BLaER1 treated with 17β-estradiol and CSF1 and Interleukin-3, amounts not matched to agents 10 nM and 100 nM (cell line): ENCODE measurements at regions not wholly inside any gene's neighbourhood (a gene's known extent, or its start where the extent isn't known, plus 50 kb on each side); places are given as distances from the start of the nearest gene placed in this dataset.
"Not testable (repeated sequence)": the region's sequence is repeated elsewhere in the genome, so short reads cannot be mapped to it uniquely, and the experiment has no call there.

Source experiments
- H3K27ac ChIP-seq, 11 experiments: shearing (Covaris generic); formaldehyde crosslinking; 2 replicates each; pipeline ENCODE4 v1.8.1; 2022
- H3K27me3 ChIP-seq, 11 experiments: shearing (Covaris generic); formaldehyde crosslinking; 2 replicates each; pipeline ENCODE4 v1.8.1; 2022
- H3K36me3 ChIP-seq, 11 experiments: shearing (Covaris generic); formaldehyde crosslinking; 2 replicates each; pipeline ENCODE4 v1.8.1; 2022
- H3K4me1 ChIP-seq, 10 experiments: shearing (Covaris generic); formaldehyde crosslinking; 2 replicates each; pipeline ENCODE4 v1.8.1; 2022
- H3K4me2 ChIP-seq, 11 experiments: shearing (Covaris generic); formaldehyde crosslinking; 2 replicates each; pipeline ENCODE4 v1.8.1; 2022
- H3K4me3 ChIP-seq, 10 experiments: shearing (Covaris generic); formaldehyde crosslinking; 2 replicates each; pipeline ENCODE4 v1.8.1; 2022
- H3K9ac ChIP-seq, 11 experiments: shearing (Covaris generic); formaldehyde crosslinking; 2 replicates each; pipeline ENCODE4 v1.8.1; 2022
- H3K9me3 ChIP-seq, 11 experiments: shearing (Covaris generic); formaldehyde crosslinking; replicated peaks in 1 of 11; 2 replicates each; pipeline ENCODE4 v1.8.1; 2022
- H4K20me1 ChIP-seq, 11 experiments: shearing (Covaris generic); formaldehyde crosslinking; 2 replicates each; pipeline ENCODE4 v1.8.1; 2022
- Cebpa-rat ChIP-seq, 11 experiments: shearing (Covaris generic); IDR thresholded peaks; 2 replicates each; pipeline ENCODE4 v1.8.1; 2022

DNA sequence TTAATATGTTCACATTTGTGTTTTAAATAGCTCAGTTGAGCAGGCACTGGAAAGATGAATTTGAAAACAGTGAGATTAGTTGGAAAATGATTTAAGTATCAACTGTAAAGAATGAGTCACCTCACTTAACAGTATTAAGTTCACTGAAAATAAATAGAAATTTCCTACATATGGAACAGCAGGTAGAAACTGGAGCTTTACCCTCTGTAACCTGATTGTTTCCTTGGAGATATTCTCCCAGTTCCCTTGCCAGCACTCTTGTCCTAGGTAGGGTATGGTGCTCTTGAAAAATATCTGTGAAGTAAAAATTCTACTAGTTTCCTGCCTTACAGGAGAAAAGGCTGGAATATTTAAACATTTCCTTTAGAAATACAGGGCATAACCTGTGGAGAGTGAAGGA is 81.3 kb upstream of the DLGAP1 start:
- Histone ChIP-seq H3K9me3 (peaks cover 36 to 53% (median 46%) of the 10 kb centered on the region in 11 experiments), H3K4me2 (no peak overlapping the region), H4K20me1 (no peaks in the 10 kb centered on the region), H3K27me3 (no peaks in the 10 kb centered on the region), H3K4me1 (no peaks in the 10 kb centered on the region), H3K9ac (no peak overlapping the region), H3K27ac (no peak overlapping the region), H3K36me3 (no peaks in the 10 kb centered on the region), H3K4me3 (no peak overlapping the region)
- TF ChIP-seq Cebpa-rat (IDR thresholded peaks at IDR 0.05): no peak

DNA sequence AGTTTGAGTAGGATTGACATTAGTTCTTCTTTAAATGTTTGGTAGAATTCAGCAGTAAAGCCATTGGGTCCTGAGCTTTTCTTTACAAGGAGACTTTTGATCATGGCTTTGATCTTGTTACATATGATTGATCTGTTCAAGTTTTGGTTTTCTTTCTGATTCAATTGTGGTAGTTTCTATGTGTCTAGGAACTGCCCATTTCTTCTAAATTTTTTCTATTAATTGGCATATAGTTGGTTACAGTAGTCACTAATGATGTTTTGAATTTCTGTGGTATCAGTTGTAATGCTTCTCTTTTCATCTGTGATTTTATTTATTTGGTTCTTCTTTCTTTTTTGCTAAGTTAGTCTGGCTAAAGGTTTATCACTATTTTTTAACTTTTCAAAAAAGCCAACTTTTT is 73.3 kb upstream of the DLGAP1 start:
- Histone ChIP-seq H3K36me3 (no peaks in the 10 kb centered on the region), H3K4me3 (no peak overlapping the region), H3K27ac (no peak overlapping the region), H3K4me2 (no peak overlapping the region), H3K9me3 (peaks cover 18 to 27% (median 20%) of the 10 kb centered on the region in 11 experiments), H3K9ac (no peak overlapping the region), H3K27me3 (no peaks in the 10 kb centered on the region), H4K20me1 (no peaks in the 10 kb centered on the region), H3K4me1 (no peaks in the 10 kb centered on the region)
- no peak for TF ChIP-seq Cebpa-rat (IDR thresholded peaks at IDR 0.05)

DNA sequence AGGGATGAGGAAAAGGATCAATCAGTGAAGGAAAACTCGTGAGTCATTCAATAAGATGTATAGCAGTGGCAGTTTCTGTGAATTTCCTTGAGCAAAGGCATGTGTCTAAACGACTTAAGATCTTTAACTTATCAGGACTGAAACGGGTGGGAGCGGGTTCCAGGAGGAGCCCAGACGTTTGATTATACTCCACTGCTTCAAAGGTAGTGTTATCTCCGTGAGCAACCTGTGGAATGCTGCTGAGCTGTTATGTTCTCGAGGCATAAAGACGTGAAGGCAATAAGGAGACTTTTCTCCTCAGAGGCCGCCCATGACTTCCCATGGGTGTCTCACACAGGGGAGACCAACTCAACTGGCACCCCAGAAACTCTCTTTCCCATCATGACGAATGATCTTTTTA is 72.7 kb upstream of the DLGAP1 start:
- not testable (repeated sequence) for H3K4me2 ChIP-seq

DNA sequence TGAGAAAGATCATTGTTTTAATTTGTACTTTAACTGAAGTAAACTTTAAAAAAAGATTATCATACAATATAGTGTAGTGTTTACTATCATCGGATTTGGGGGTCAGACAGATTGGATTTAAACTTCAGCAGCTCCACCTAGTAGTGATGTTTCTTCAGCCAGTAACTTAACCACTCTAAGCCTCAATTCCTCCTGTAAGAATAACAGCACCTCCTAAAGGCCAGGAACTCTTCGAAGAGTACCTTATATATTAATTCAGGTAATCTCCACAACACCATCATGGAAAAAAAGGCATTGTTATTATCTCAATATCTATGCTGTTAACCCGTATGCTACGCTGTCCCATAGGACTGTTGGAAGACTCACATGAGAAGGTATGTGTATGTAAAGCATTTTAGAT is 69.0 kb upstream of the DLGAP1 start:
- H3K27me3 ChIP-seq: no peaks in the 10 kb centered on the region
- no peak for TF ChIP-seq Cebpa-rat (IDR thresholded peaks at IDR 0.05)

More for the DNA sequence above, 72.7 kb upstream of the DLGAP1 start:
- H3K9me3 ChIP-seq: peaks cover 12 to 21% (median 14%) of the 10 kb centered on the region in 11 experiments
- not testable (repeated sequence) for H3K27ac ChIP-seq, H3K4me3 ChIP-seq, H3K4me1 ChIP-seq, H3K27me3 ChIP-seq, H3K36me3 ChIP-seq, H4K20me1 ChIP-seq, H3K9ac ChIP-seq

DNA sequence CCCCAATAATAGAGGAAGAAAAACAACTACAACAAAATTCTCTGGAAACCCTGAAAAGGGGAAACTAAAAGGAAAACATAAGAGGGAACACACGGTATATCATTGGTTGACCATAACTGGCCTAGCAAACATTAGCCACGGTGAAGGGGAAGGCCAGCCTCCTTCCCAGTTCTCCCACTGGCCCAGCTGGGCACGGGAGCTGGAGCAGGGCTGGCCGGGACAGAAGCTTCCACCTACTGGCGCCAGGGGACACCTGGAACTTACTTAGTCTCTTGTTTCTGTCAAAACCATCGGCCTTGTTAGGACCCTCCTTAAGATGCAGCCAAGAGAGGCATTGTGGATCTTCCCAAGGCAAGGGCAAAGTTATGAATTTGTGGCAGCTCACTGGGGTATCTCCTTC is 56.1 kb upstream of the DLGAP1 start:
- Histone ChIP-seq H3K9me3 (peaks cover 0 to 11% (median 7%) of the 10 kb centered on the region in 11 experiments; a peak in 11 of 22 replicates), H3K4me3 (no peak overlapping the region), H3K27me3 (no peaks in the 10 kb centered on the region), H3K4me2 (no peak overlapping the region), H3K9ac (no peak overlapping the region), H3K4me1 (no peaks in the 10 kb centered on the region), H3K27ac (no peak overlapping the region), H4K20me1 (no peaks in the 10 kb centered on the region), H3K36me3 (no peaks in the 10 kb centered on the region)
- TF ChIP-seq Cebpa-rat (IDR thresholded peaks at IDR 0.05): no peak

More for the DNA sequence above, 69.0 kb upstream of the DLGAP1 start:
- no peak overlapping the region for H3K4me2 ChIP-seq
- H3K4me1 ChIP-seq: no peaks in the 10 kb centered on the region
- no peak overlapping the region for H3K27ac ChIP-seq
- no peak overlapping the region for H3K4me3 ChIP-seq
- no peaks in the 10 kb centered on the region for H4K20me1 ChIP-seq
- H3K9me3 ChIP-seq: 0 out of 22 replicates have a peak, but pooled peaks cover 0 to 8% (median 0%) of the 10 kb centered on the region in 11 experiments
- H3K9ac ChIP-seq: no peak overlapping the region
- no peaks in the 10 kb centered on the region for H3K36me3 ChIP-seq

DNA sequence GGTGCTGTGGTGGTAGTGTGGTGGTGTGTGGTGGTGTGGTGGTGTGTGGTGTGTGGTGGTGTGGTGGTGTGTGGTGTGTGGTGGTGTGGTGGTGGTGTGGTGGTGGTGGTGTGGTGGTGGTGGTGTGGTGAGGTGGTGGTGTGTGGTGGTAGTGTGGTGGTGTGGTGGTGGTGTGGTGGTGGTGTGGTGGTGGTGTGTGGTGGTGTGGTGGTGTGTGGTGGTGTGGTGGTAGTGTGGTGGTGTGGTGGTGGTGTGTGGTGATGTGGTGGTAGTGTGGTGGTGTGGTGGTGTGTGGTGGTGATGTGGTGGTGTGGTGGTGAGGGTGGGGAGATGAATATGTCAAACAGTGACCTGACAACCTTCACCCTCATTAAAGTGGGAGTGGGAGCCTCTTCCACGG is 55.6 kb upstream of the DLGAP1 start:
- no peak for TF ChIP-seq Cebpa-rat (IDR thresholded peaks at IDR 0.05)
- Histone ChIP-seq H3K27ac (no peak overlapping the region), H3K4me1 (no peaks in the 10 kb centered on the region), H3K9me3 (peaks cover 0 to 11% (median 7%) of the 10 kb centered on the region in 11 experiments; a peak in 11 of 22 replicates), H3K27me3 (no peaks in the 10 kb centered on the region), H3K4me2 (no peak overlapping the region), H3K36me3 (no peaks in the 10 kb centered on the region), H3K9ac (no peak overlapping the region), H3K4me3 (no peak overlapping the region), H4K20me1 (no peaks in the 10 kb centered on the region)

DNA sequence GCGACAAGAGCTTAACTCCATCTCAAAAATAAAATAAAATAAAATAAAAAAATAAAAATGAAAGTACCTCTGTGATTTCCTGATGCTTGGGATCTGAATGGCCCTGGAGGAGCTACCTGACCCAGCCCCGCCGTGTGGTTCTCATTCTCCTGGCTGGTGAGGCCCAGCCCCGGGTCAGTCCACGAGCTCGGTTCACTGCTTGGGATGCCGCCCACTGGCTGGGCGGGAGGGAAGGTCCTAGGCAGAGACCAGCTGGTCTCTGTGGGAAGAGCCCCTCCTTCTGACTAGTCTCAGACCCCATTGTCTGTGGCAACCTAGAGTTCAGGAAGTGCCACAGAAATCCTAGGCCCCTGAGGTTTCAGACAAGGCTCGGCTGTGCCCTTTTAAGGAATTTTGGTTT is 55.1 kb upstream of the DLGAP1 start:
- Histone ChIP-seq H3K9me3 (peaks cover 0 to 11% (median 7%) of the 10 kb centered on the region in 11 experiments; a peak in 11 of 22 replicates), H4K20me1 (no peaks in the 10 kb centered on the region), H3K4me3 (no peak overlapping the region), H3K9ac (no peak overlapping the region), H3K27me3 (no peaks in the 10 kb centered on the region), H3K36me3 (no peaks in the 10 kb centered on the region), H3K4me2 (no peak overlapping the region), H3K27ac (no peak overlapping the region), H3K4me1 (no peaks in the 10 kb centered on the region)
- TF ChIP-seq Cebpa-rat (IDR thresholded peaks at IDR 0.05): no peak
